SK-N-SH treated with all-trans-retinoic acid at 6 μM for 48 hours (cell line): ENCODE measurements at regions not wholly inside any gene's neighbourhood (a gene's known extent, or its start where the extent isn't known, plus 50 kb on each side); places are given as distances from the start of the nearest gene placed in this dataset.
"Not testable (repeated sequence)": the region's sequence is repeated elsewhere in the genome, so short reads cannot be mapped to it uniquely, and the experiment has no call there.

ENCODE experiments used
- CSRNP3 ChIP-seq: fragments of 250-450 bp; sonication (Bioruptor Pico); IDR thresholded peaks from 2 replicates; pipeline ENCODE4 v1.5.1; 2021; ENCODE audit warnings: mild to moderate bottlenecking, moderate library complexity
- ESRRG ChIP-seq: fragments of 250-450 bp; sonication (Bioruptor Pico); IDR thresholded peaks from 2 replicates; pipeline ENCODE4 v1.6.1; 2021; ENCODE audit warnings: mild to moderate bottlenecking
- PATZ1 ChIP-seq: fragments of 250-450 bp; sonication (Bioruptor Pico); IDR thresholded peaks from 2 replicates; pipeline ENCODE4 v1.8.0; 2020; ENCODE audit warnings: mild to moderate bottlenecking, moderate library complexity, borderline replicate concordance
- ZC3H10 ChIP-seq: fragments of 250-450 bp; sonication (Bioruptor Pico); IDR thresholded peaks from 2 replicates; pipeline ENCODE4 v1.5.1; 2021; ENCODE audit warnings: mild to moderate bottlenecking, moderate library complexity
- ZNF70 ChIP-seq: fragments of 450-650 bp; formaldehyde crosslinking; IDR thresholded peaks from 2 replicates; pipeline ENCODE4 v1.5.0; 2020; ENCODE audit warnings: mild to moderate bottlenecking, moderate library complexity

DNA sequence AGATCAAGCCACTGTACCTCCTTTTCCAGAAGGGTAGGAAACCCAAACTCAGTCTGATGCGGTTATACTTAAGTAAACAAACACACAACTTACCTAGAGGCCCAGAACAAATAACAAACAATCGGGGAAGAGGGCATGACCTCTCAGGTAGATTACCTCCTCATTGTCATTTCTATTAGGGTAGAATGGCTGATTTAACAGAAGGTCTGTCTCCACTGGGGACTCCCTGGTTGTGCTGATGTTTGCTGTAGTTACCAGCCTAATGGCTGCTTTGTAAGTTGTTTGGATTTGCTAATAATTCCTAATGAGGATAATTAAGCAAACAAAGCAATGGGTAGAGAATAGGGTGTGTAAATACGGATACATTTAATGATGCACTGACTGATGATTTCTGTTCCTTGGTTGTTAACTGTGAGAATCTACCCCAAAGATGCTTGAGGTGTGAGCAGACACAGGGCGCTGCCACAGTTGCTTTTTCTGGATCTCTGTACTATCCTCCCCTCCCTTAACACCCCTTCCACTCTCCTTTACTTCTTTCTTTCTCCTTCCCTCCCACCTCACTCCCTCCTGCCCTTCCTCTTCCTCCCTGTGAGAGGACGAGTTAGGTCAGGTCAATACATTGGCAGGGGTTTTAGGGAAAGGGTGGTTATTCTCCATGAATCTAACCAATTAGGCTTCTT lies 332.0 kb upstream of the FZD8 start:
- TF ChIP-seq ZNF70 (CRISPR knock-in tag); ZC3H10 (CRISPR knock-in tag); CSRNP3 (CRISPR knock-in tag); ESRRG (CRISPR knock-in tag); PATZ1: not testable (repeated sequence)
